ENCODE measurements at regions not wholly inside any gene's neighbourhood (a gene's known extent, or its start where the extent isn't known, plus 50 kb on each side); places are given as distances from the start of the nearest gene placed in this dataset.

- no peak for DNase-seq
Measured at GRCh38 chr11:70915158-70915985, 337.0 kb downstream of the SHANK2 start.

- no peak for DNase-seq
Measured at GRCh38 chr11:70916351-70916750, 336.0 kb downstream of the SHANK2 start.

GRCh38 chr11:70918242-70918641, 334.1 kb downstream of the SHANK2 start:
- no peak for DNase-seq

- DNase-seq, result no peak
Measured at GRCh38 chr11:70921804-70922203, 330.6 kb downstream of the SHANK2 start.

- DNase-seq, result no peak
Measured at GRCh38 chr11:70924108-70924507, 328.3 kb downstream of the SHANK2 start.

- DNase-seq, result no peak
Measured at GRCh38 chr11:70925238-70925637, 327.1 kb downstream of the SHANK2 start.

- peak; percentile 61 for DNase-seq
Measured at GRCh38 chr11:70926543-70927201, 325.7 kb downstream of the SHANK2 start.

- no peak for DNase-seq
Measured at GRCh38 chr11:70928854-70929598, 323.4 kb downstream of the SHANK2 start.

- no peak for DNase-seq
Measured at GRCh38 chr11:70930215-70930614, 322.2 kb downstream of the SHANK2 start.

- no peak for DNase-seq
Measured at GRCh38 chr11:70931430-70931829, 320.9 kb downstream of the SHANK2 start.

- DNase-seq, result no peak
Measured at GRCh38 chr11:70933981-70934583, 318.3 kb downstream of the SHANK2 start.

GRCh38 chr11:70935006-70935768, 317.2 kb downstream of the SHANK2 start:
- no peak for DNase-seq

- DNase-seq, result no peak
Measured at GRCh38 chr11:70942593-70942992, 309.8 kb downstream of the SHANK2 start.

GRCh38 chr11:70944141-70944540, 308.2 kb downstream of the SHANK2 start:
- no peak for DNase-seq

- DNase-seq, result no peak
Measured at GRCh38 chr11:70944636-70945035, 307.7 kb downstream of the SHANK2 start.

- DNase-seq, result no peak
Measured at GRCh38 chr11:70948398-70948797, 304.0 kb downstream of the SHANK2 start.

GRCh38 chr11:70948855-70949531, 303.4 kb downstream of the SHANK2 start:
- peak; percentile 48 for DNase-seq

- no peak for DNase-seq
Measured at GRCh38 chr11:70951139-70951804, 301.1 kb downstream of the SHANK2 start.

- no peak for DNase-seq
Measured at GRCh38 chr11:70952191-70952590, 300.2 kb downstream of the SHANK2 start.

GRCh38 chr11:70953720-70954119, 298.7 kb downstream of the SHANK2 start:
- no peak for DNase-seq

GRCh38 chr11:70954471-70954870, 297.9 kb downstream of the SHANK2 start:
- no peak for DNase-seq
